Heart left ventricle (tissue), 13 donors: ENCODE measurements at regions not wholly inside any gene's neighbourhood (a gene's known extent, or its start where the extent isn't known, plus 50 kb on each side); places are given as distances from the start of the nearest gene placed in this dataset.

ENCODE experiments used
- CTCF ChIP-seq, 12 donors: fragments of 200-600 bp; sonication (generic) in 4 of 12; IDR thresholded peaks; one replicate each; pipeline versions ENCODE4 v1.5.0 to v1.8.0; 2018 to 2022; ENCODE audit warnings: antibody characterized with exemption in 12 of 12, mild to moderate bottlenecking in 5 of 12
- POLR2A ChIP-seq, 2 donors: fragments of 450-650 bp; IDR thresholded peaks; one replicate each; pipeline ENCODE4 v1.6.1; 2017; ENCODE audit warnings: antibody characterized with exemption in 2 of 2, mild to moderate bottlenecking in 2 of 2, moderate library complexity in 2 of 2
- donor health status: ischemic (EF 13 %, LVEDD 7.1; RV severe dilation, severe dysfunction).
- donor health status: DM: no; HTN: yes; CAD: no.
- donor health status: DM: no; HTN: no; CAD: no.
- donor health status: ischemic (EF 25% LVEDD 6.9; RV normal size, moderate dysfunction).
- donor health status: ischemic (EF 25% LVEDD 5.7; RV mildly dilated, moderate dysfunction).
- donor health status: ischemic (EF 35%, LVEDD 5.7; RV mildly dilated, moderate dysfunction).
- donor health status: nonischemic (EF 11% LVEDD 7.7; RV severe dilation, severe dysfunction).
- donor health status: DM: yes; HTN: yes; CAD: no.
- donor health status: PGD.
- donor health status: ischemic (EF 29% LVEDD 5.4; RV normal size, mild dysfunction).
- donor health status: nonischemic (EF 23%, LVEDD 6.1; RV moderate dilation, normal function).

- no peak for TF ChIP-seq POLR2A (IDR thresholded peaks at IDR 0.05)
- no peak for TF ChIP-seq CTCF (IDR thresholded peaks at IDR 0.05)
Measured at GRCh38 chr9:109872901-109873300, 92.9 kb downstream of the PALM2AKAP2 start.
